ENCODE measurements at regions not wholly inside any gene's neighbourhood (a gene's known extent, or its start where the extent isn't known, plus 50 kb on each side); places are given as distances from the start of the nearest gene placed in this dataset.

GRCh38 chr4:137029026-137029425, 503.3 kb downstream of the PCDH18 start:
- TF ChIP-seq CEBPB (IDR thresholded peaks at IDR 0.05): no peak
- no peak for TF ChIP-seq USF1 (IDR thresholded peaks at IDR 0.05)

- TF ChIP-seq RAD21 (IDR thresholded peaks at IDR 0.05; ENCODE audit: low read depth) (no peak), MAX (IDR thresholded peaks at IDR 0.05) (no peak), EP300 (IDR thresholded peaks at IDR 0.05; ENCODE audit: borderline replicate concordance) (no peak), TAF1 (IDR thresholded peaks at IDR 0.05; ENCODE audit: low read depth) (no peak), CEBPB (IDR thresholded peaks at IDR 0.05) (no peak), REST (IDR thresholded peaks at IDR 0.05; ENCODE audit: low read depth) (no peak), YY1 (IDR thresholded peaks at IDR 0.05; ENCODE audit: low read depth) (no peak), NFIC (IDR thresholded peaks at IDR 0.05) (no peak), TEAD4 (IDR thresholded peaks at IDR 0.05) (no peak), FOXM1 (IDR thresholded peaks at IDR 0.05; ENCODE audit: borderline replicate concordance, low read depth) (no peak), ZBTB7A (IDR thresholded peaks at IDR 0.05; ENCODE audit: low read depth) (no peak), TCF12 (IDR thresholded peaks at IDR 0.05; ENCODE audit: low read depth) (no peak), CREB1 (IDR thresholded peaks at IDR 0.05; ENCODE audit: low read depth) (no peak), EGR1 (IDR thresholded peaks at IDR 0.05) (no peak), USF1 (IDR thresholded peaks at IDR 0.05) (no peak)
Observed at GRCh38 chr4:137025484-137026059, 506.7 kb downstream of the PCDH18 start.

GRCh38 chr4:137015426-137016409, 516.6 kb downstream of the PCDH18 start:
- no peak for TF ChIP-seq TAF1 (IDR thresholded peaks at IDR 0.05; ENCODE audit: low read depth)
- no peak for TF ChIP-seq MAX (IDR thresholded peaks at IDR 0.05)
- TF ChIP-seq FOXM1 (IDR thresholded peaks at IDR 0.05; ENCODE audit: borderline replicate concordance, low read depth): no peak
- no peak for TF ChIP-seq NFIC (IDR thresholded peaks at IDR 0.05)
- TF ChIP-seq REST (IDR thresholded peaks at IDR 0.05; ENCODE audit: low read depth): no peak
- TF ChIP-seq EGR1 (IDR thresholded peaks at IDR 0.05): no peak
- no peak for TF ChIP-seq CEBPB (IDR thresholded peaks at IDR 0.05)
- TF ChIP-seq YY1 (IDR thresholded peaks at IDR 0.05; ENCODE audit: low read depth): no peak
- no peak for TF ChIP-seq ZBTB7A (IDR thresholded peaks at IDR 0.05; ENCODE audit: low read depth)
- TF ChIP-seq RAD21 (IDR thresholded peaks at IDR 0.05; ENCODE audit: low read depth): no peak

- TF ChIP-seq CREB1 (IDR thresholded peaks at IDR 0.05; ENCODE audit: low read depth) (no peak), TCF12 (IDR thresholded peaks at IDR 0.05; ENCODE audit: low read depth) (no peak), REST (IDR thresholded peaks at IDR 0.05; ENCODE audit: low read depth) (no peak), FOXM1 (IDR thresholded peaks at IDR 0.05; ENCODE audit: borderline replicate concordance, low read depth) (no peak), CEBPB (IDR thresholded peaks at IDR 0.05) (no peak), YY1 (IDR thresholded peaks at IDR 0.05; ENCODE audit: low read depth) (no peak), EGR1 (IDR thresholded peaks at IDR 0.05) (no peak), TEAD4 (IDR thresholded peaks at IDR 0.05) (no peak), USF1 (IDR thresholded peaks at IDR 0.05) (no peak), MAX (IDR thresholded peaks at IDR 0.05) (no peak)
Observed at GRCh38 chr4:137000432-137000831, 531.9 kb downstream of the PCDH18 start.

Measured in Ishikawa (cell line).